ENCODE measurements at regions not wholly inside any gene's neighbourhood (a gene's known extent, or its start where the extent isn't known, plus 50 kb on each side); places are given as distances from the start of the nearest gene placed in this dataset.
A peak's percentile ranks its signal among the peaks of the same experiment; 100 is the strongest.

GRCh38 chr4:133081246-133081645 lies 67.8 kb upstream of the PCDH10 start:
- ATAC-seq = peak; percentile 70
- Histone ChIP-seq H4K20me1 (ENCODE audit: insufficient read depth, low read length) (no peaks in the 10 kb centered on the region), H3K4me3 (replicated peaks in 1 of 3; ENCODE audit: insufficient read depth in 1 of 3, low read depth in 2 of 3, low read length in 3 of 3) (no peak overlapping the region), H2AFZ (ENCODE audit: low read length) (no peak overlapping the region), H3K4me1 (ENCODE audit: insufficient read depth, low read length) (no peaks in the 10 kb centered on the region), H3K27me3 (ENCODE audit: control insufficient read depth in 1 of 2, insufficient read depth in 2 of 2, low read length in 2 of 2) (no peaks in the 10 kb centered on the region), H3K36me3 (replicated peaks in 1 of 2; ENCODE audit: control insufficient read depth in 1 of 2, insufficient read depth in 2 of 2, low read length in 2 of 2) (no peaks in the 10 kb centered on the region), H3K9me3 (ENCODE audit: low read length) (peaks cover 11% of the 10 kb centered on the region), H3K27ac (ENCODE audit: extremely low read length, insufficient read depth, low read length) (no peak overlapping the region), H3K9ac (ENCODE audit: insufficient read depth, low read depth, low read length) (no peak overlapping the region), H3K79me2 (ENCODE audit: insufficient read depth, low read length) (no peaks in the 10 kb centered on the region), H3K4me2 (ENCODE audit: low read depth, low read length) (no peak overlapping the region)
- no TSS peak for BruUV-seq (replicated peaks)
- ChIA-PET CTCF (ENCODE audit: low intra/inter-chr PET ratio, low total read pairs) (no interaction called here), POLR2A (no interaction called here)
- 2% methylated on average over 2 of the region's 2 CpGs for WGBS (ENCODE audit: low lambda C conversion rate)
- in situ Hi-C loops (cut with HindIII; ENCODE audit: extremely low pct_ligation_motif_present, low pct_unique_long_range_greater_than_20kb) (no loop called here), intact Hi-C loops (cut with micrococcal nuclease; ENCODE audit: unreplicated experiment) (no loop called here)
- no peak for FAIRE-seq
- peak; percentile 18 for DNase-seq (ENCODE audit: low spot score)
- no peak for TF ChIP-seq IKZF1 (IDR thresholded peaks at IDR 0.05)
- no peak for TF ChIP-seq SIX1 (CRISPR knock-in tag; IDR thresholded peaks at IDR 0.05; ENCODE audit: borderline replicate concordance)
- no peak for TF ChIP-seq ELF1 (CRISPR knock-in tag; IDR thresholded peaks at IDR 0.05)
- TF ChIP-seq ZNF24 (IDR thresholded peaks at IDR 0.05) = no peak
- TF ChIP-seq, protein P1, sequence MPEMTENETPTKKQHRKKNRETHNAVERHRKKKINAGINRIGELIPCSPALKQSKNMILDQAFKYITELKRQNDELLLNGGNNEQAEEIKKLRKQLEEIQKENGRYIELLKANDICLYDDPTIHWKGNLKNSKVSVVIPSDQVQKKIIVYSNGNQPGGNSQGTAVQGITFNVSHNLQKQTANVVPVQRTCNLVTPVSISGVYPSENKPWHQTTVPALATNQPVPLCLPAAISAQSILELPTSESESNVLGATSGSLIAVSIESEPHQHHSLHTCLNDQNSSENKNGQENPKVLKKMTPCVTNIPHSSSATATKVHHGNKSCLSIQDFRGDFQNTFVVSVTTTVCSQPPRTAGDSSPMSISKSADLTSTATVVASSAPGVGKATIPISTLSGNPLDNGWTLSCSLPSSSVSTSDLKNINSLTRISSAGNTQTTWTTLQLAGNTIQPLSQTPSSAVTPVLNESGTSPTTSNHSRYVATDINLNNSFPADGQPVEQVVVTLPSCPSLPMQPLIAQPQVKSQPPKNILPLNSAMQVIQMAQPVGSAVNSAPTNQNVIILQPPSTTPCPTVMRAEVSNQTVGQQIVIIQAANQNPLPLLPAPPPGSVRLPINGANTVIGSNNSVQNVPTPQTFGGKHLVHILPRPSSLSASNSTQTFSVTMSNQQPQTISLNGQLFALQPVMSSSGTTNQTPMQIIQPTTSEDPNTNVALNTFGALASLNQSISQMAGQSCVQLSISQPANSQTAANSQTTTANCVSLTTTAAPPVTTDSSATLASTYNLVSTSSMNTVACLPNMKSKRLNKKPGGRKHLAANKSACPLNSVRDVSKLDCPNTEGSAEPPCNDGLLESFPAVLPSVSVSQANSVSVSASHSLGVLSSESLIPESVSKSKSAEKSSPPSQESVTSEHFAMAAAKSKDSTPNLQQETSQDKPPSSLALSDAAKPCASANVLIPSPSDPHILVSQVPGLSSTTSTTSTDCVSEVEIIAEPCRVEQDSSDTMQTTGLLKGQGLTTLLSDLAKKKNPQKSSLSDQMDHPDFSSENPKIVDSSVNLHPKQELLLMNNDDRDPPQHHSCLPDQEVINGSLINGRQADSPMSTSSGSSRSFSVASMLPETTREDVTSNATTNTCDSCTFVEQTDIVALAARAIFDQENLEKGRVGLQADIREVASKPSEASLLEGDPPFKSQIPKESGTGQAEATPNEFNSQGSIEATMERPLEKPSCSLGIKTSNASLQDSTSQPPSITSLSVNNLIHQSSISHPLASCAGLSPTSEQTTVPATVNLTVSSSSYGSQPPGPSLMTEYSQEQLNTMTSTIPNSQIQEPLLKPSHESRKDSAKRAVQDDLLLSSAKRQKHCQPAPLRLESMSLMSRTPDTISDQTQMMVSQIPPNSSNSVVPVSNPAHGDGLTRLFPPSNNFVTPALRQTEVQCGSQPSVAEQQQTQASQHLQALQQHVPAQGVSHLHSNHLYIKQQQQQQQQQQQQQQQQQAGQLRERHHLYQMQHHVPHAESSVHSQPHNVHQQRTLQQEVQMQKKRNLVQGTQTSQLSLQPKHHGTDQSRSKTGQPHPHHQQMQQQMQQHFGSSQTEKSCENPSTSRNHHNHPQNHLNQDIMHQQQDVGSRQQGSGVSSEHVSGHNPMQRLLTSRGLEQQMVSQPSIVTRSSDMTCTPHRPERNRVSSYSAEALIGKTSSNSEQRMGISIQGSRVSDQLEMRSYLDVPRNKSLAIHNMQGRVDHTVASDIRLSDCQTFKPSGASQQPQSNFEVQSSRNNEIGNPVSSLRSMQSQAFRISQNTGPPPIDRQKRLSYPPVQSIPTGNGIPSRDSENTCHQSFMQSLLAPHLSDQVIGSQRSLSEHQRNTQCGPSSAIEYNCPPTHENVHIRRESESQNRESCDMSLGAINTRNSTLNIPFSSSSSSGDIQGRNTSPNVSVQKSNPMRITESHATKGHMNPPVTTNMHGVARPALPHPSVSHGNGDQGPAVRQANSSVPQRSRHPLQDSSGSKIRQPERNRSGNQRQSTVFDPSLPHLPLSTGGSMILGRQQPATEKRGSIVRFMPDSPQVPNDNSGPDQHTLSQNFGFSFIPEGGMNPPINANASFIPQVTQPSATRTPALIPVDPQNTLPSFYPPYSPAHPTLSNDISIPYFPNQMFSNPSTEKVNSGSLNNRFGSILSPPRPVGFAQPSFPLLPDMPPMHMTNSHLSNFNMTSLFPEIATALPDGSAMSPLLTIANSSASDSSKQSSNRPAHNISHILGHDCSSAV (CRISPR knock-in tag; IDR thresholded peaks at IDR 0.05; ENCODE audit: borderline replicate concordance) = no peak
- no peak for TF ChIP-seq MBD4 (IDR thresholded peaks at IDR 0.05; ENCODE audit: borderline replicate concordance, low read length)
- TF ChIP-seq REL (CRISPR knock-in tag; conservative IDR thresholded peaks at IDR 0.05) = no peak
- no peak for TF ChIP-seq TMF1 (CRISPR knock-in tag; IDR thresholded peaks at IDR 0.05; ENCODE audit: low read depth)
- no peak for TF ChIP-seq SALL2 (CRISPR knock-in tag; IDR thresholded peaks at IDR 0.05)
- TF ChIP-seq RARA (CRISPR knock-in tag; IDR thresholded peaks at IDR 0.05) = no peak
- no peak for TF ChIP-seq MIER2 (CRISPR knock-in tag; IDR thresholded peaks at IDR 0.05)
- no peak for TF ChIP-seq ZNF644 (CRISPR knock-in tag; IDR thresholded peaks at IDR 0.05; ENCODE audit: low read depth)
- TF ChIP-seq ZBTB34 (CRISPR knock-in tag; IDR thresholded peaks at IDR 0.05) = no peak
- no peak for TF ChIP-seq ZSCAN9 (CRISPR knock-in tag; IDR thresholded peaks at IDR 0.05; ENCODE audit: borderline replicate concordance)
- TF ChIP-seq, protein P2, sequence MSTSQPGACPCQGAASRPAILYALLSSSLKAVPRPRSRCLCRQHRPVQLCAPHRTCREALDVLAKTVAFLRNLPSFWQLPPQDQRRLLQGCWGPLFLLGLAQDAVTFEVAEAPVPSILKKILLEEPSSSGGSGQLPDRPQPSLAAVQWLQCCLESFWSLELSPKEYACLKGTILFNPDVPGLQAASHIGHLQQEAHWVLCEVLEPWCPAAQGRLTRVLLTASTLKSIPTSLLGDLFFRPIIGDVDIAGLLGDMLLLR (CRISPR knock-in tag; IDR thresholded peaks at IDR 0.05) = no peak
- TF ChIP-seq PHF21A (CRISPR knock-in tag; IDR thresholded peaks at IDR 0.05) = no peak
- no peak for TF ChIP-seq ZNF414 (CRISPR knock-in tag; IDR thresholded peaks at IDR 0.05)

Measured in HepG2 (cell line).